ENCODE measurements at regions not wholly inside any gene's neighbourhood (a gene's known extent, or its start where the extent isn't known, plus 50 kb on each side); places are given as distances from the start of the nearest gene placed in this dataset.

DNA sequence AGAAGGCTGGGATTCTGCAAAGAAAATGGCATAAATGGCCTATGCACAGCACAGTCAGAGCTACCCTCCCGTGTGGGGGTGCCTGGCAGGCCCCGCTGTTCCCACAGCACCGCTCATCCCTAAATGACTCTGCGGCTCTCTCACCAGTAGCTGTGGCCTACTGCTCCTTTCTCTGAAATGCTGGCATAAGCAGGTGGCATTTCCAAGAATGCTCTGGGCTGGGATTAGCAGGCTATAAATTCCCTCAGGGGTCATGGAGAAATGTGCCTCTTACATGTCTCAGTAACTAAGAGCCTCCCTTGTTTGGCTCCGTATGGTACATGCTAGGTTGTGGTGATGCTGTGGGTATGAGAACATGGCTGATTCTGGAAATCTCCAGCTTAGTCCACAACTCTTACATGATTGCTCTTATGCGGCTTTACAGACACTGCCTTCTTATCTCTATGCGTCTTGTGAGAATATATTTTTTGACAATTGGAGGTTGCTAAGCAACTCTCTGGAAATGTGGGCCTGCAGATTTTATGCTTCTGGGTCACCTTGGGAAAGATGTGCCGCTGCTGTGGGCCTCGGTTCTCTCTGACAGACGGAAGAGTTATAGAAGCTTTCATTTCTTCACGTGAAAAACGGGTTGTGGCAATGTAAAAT, 80.3 kb upstream of the GATA6 start:
- Histone ChIP-seq H3K4me1 (no peaks in the 10 kb centered on the region), H3K27ac (no peak overlapping the region), H3K9me3 (no peaks in the 10 kb centered on the region), H3K4me3 (no peak overlapping the region), H3K4me2 (no peak overlapping the region)
- FAIRE-seq (no peak), ATAC-seq (no peak), DNase-seq (ENCODE audit: low read depth in 1 of 2, low spot score in 1 of 2) (no peak)
- POLR2A ChIA-PET: no interaction called here
- WGBS (ENCODE audit: missing lambda C conversion rate): 79% methylated on average over 12 of the region's 12 CpGs
- TF ChIP-seq RFX5 (IDR thresholded peaks at IDR 0.05) (no peak), ZC3H11A (IDR thresholded peaks at IDR 0.05) (no peak), HDAC2 (IDR thresholded peaks at IDR 0.05) (no peak)
- TF ChIP-seq, protein P1, sequence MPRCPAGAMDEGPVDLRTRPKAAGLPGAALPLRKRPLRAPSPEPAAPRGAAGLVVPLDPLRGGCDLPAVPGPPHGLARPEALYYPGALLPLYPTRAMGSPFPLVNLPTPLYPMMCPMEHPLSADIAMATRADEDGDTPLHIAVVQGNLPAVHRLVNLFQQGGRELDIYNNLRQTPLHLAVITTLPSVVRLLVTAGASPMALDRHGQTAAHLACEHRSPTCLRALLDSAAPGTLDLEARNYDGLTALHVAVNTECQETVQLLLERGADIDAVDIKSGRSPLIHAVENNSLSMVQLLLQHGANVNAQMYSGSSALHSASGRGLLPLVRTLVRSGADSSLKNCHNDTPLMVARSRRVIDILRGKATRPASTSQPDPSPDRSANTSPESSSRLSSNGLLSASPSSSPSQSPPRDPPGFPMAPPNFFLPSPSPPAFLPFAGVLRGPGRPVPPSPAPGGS (IDR thresholded peaks at IDR 0.05): no peak
- TF ChIP-seq, protein P2, sequence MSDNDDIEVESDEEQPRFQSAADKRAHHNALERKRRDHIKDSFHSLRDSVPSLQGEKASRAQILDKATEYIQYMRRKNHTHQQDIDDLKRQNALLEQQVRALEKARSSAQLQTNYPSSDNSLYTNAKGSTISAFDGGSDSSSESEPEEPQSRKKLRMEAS (IDR thresholded peaks at IDR 0.05): no peak
- CTCF ChIA-PET: no interaction called here

DNA sequence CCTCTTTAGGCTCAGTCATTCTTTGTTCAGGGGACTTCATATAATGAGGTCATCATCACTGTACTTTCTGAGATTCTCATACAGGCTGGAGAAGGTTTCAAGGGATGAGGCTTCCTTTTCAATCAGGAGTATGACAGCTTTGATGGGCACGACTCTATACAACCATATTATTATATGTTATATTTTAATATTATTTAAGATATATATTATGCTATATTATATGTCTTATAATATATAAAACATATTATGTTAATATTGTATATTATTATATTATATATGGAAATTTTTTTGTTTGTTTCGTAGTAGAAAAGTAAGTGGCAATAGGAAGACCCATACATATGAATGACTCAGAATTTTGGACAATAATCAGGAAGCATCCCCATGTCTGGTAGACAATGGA, 78.0 kb upstream of the GATA6 start:
- CTCF ChIA-PET: no interaction called here
- no peaks in the 10 kb centered on the region for H3K4me1 ChIP-seq
- no peak for TF ChIP-seq EHF (CRISPR knock-in tag; IDR thresholded peaks at IDR 0.05)
- TF ChIP-seq HOXB13 (CRISPR knock-in tag; IDR thresholded peaks at IDR 0.05; ENCODE audit: low read depth): no peak
- TF ChIP-seq FOXS1 (CRISPR knock-in tag; IDR thresholded peaks at IDR 0.05): no peak
- no peak for TF ChIP-seq FOSB (CRISPR knock-in tag; IDR thresholded peaks at IDR 0.05)
- TF ChIP-seq RARB (CRISPR knock-in tag; IDR thresholded peaks at IDR 0.05): no peak
- TF ChIP-seq, protein P3, sequence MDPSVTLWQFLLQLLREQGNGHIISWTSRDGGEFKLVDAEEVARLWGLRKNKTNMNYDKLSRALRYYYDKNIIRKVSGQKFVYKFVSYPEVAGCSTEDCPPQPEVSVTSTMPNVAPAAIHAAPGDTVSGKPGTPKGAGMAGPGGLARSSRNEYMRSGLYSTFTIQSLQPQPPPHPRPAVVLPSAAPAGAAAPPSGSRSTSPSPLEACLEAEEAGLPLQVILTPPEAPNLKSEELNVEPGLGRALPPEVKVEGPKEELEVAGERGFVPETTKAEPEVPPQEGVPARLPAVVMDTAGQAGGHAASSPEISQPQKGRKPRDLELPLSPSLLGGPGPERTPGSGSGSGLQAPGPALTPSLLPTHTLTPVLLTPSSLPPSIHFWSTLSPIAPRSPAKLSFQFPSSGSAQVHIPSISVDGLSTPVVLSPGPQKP (IDR thresholded peaks at IDR 0.05; ENCODE audit: low read depth, low read length): no peak
- TF ChIP-seq TFCP2L1 (CRISPR knock-in tag; IDR thresholded peaks at IDR 0.05): no peak
- TF ChIP-seq HEYL (CRISPR knock-in tag; IDR thresholded peaks at IDR 0.05): no peak
- no peak for TF ChIP-seq ZNF302 (CRISPR knock-in tag; IDR thresholded peaks at IDR 0.05)
- TF ChIP-seq CEBPB (IDR thresholded peaks at IDR 0.05): no peak
- no peak for TF ChIP-seq RCOR1 (IDR thresholded peaks at IDR 0.05; ENCODE audit: low read depth, low read length)
- TF ChIP-seq, protein P4, sequence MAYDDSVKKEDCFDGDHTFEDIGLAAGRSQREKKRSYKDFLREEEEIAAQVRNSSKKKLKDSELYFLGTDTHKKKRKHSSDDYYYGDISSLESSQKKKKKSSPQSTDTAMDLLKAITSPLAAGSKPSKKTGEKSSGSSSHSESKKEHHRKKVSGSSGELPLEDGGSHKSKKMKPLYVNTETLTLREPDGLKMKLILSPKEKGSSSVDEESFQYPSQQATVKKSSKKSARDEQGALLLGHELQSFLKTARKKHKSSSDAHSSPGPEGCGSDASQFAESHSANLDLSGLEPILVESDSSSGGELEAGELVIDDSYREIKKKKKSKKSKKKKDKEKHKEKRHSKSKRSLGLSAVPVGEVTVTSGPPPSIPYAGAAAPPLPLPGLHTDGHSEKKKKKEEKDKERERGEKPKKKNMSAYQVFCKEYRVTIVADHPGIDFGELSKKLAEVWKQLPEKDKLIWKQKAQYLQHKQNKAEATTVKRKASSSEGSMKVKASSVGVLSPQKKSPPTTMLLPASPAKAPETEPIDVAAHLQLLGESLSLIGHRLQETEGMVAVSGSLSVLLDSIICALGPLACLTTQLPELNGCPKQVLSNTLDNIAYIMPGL (CRISPR knock-in tag; IDR thresholded peaks at IDR 0.05; ENCODE audit: borderline replicate concordance): no peak
- TF ChIP-seq NFE2L2 (conservative IDR thresholded peaks at IDR 0.05; ENCODE audit: low read length): no peak
- no peak for TF ChIP-seq BHLHE40 (IDR thresholded peaks at IDR 0.05; ENCODE audit: low read depth, low read length)
- no peak overlapping the region for H3K27ac ChIP-seq
- POLR2A ChIA-PET: no interaction called here
- H3K4me3 ChIP-seq: no peak overlapping the region
- no peak for FAIRE-seq
- 57% methylated on average over 2 of the region's 2 CpGs for WGBS (ENCODE audit: missing lambda C conversion rate)
- H3K9me3 ChIP-seq: no peaks in the 10 kb centered on the region
- H3K4me2 ChIP-seq: no peak overlapping the region
- no peak for ATAC-seq
- DNase-seq (ENCODE audit: low read depth in 1 of 2, low spot score in 1 of 2): no peak

DNA sequence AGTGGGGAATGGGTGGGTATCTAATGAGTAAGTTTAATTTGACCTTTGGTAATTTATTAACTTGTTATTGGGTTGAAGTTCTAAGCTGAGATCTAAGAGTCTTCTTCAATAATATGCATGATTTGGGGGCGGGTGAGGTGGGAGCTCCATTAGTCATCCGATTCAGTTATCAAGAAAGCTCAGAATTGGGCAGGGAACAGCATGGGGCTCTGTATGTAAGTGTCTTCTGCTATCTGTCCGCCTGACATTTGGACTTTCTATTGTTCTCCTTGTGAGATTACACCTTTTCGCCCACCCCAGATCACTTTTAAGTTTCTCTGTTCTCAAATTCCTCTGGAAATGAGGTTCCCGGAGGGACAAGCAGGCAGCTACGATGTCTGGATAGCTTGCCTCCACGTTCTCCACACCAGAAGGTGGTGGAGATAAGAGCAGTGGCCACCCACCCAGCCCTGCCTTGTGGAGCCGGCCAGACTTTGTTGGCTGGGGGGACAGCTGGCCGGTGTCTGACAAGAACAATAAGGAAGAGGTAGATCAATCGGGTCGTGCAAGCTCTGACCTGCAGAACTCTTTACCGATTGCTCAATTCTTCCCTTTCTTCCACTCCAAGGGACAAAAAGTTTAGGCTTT, 75.5 kb upstream of the GATA6 start:
- no peak overlapping the region for H3K4me2 ChIP-seq
- H3K4me3 ChIP-seq: no peak overlapping the region
- ATAC-seq (no peak), FAIRE-seq (no peak), DNase-seq (ENCODE audit: low read depth in 1 of 2, low spot score in 1 of 2) (no peak)
- TF ChIP-seq RNF2 (IDR thresholded peaks at IDR 0.05; ENCODE audit: borderline replicate concordance, low read depth) (no peak), FOXS1 (CRISPR knock-in tag; IDR thresholded peaks at IDR 0.05) (no peak), HOXA7 (CRISPR knock-in tag; IDR thresholded peaks at IDR 0.05) (no peak), CEBPB (IDR thresholded peaks at IDR 0.05) (no peak), MAZ (IDR thresholded peaks at IDR 0.05; ENCODE audit: borderline replicate concordance, low read depth, low read length) (no peak), FOSB (CRISPR knock-in tag; IDR thresholded peaks at IDR 0.05) (no peak), CHD2 (IDR thresholded peaks at IDR 0.05; ENCODE audit: low read length, partially characterized antibody) (no peak), HOXB13 (CRISPR knock-in tag; IDR thresholded peaks at IDR 0.05; ENCODE audit: low read depth) (no peak), ZC3H11A (IDR thresholded peaks at IDR 0.05) (no peak), SREBF2 (IDR thresholded peaks at IDR 0.05) (no peak), SMC3 (IDR thresholded peaks at IDR 0.05) (no peak), POLR2A (IDR thresholded peaks at IDR 0.05; ENCODE audit: low read length) (no peak)
- TF ChIP-seq, protein P5, sequence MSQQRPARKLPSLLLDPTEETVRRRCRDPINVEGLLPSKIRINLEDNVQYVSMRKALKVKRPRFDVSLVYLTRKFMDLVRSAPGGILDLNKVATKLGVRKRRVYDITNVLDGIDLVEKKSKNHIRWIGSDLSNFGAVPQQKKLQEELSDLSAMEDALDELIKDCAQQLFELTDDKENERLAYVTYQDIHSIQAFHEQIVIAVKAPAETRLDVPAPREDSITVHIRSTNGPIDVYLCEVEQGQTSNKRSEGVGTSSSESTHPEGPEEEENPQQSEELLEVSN (IDR thresholded peaks at IDR 0.05; ENCODE audit: borderline replicate concordance, low read depth): no peak
- TF ChIP-seq, protein P2 (IDR thresholded peaks at IDR 0.05): no peak
- TF ChIP-seq, protein P6, sequence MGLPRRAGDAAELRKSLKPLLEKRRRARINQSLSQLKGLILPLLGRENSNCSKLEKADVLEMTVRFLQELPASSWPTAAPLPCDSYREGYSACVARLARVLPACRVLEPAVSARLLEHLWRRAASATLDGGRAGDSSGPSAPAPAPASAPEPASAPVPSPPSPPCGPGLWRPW (IDR thresholded peaks at IDR 0.05): no peak
- CTCF ChIA-PET: interaction anchor here (1.0 kb wide), 1 partner anchor 13 kb away, joined by 3 read pairs; no protein-coding TSS in a partner anchor
- WGBS (ENCODE audit: missing lambda C conversion rate): 75% methylated on average over 12 of the region's 12 CpGs
- POLR2A ChIA-PET: no interaction called here
- no peaks in the 10 kb centered on the region for H3K9me3 ChIP-seq
- no peak overlapping the region for H3K27ac ChIP-seq
- H3K4me1 ChIP-seq: no peaks in the 10 kb centered on the region

Data from A549 (cell line).